ENCODE measurements at regions not wholly inside any gene's neighbourhood (a gene's known extent, or its start where the extent isn't known, plus 50 kb on each side); places are given as distances from the start of the nearest gene placed in this dataset.
"Not testable (repeated sequence)": the region's sequence is repeated elsewhere in the genome, so short reads cannot be mapped to it uniquely, and the experiment has no call there.

GRCh38 chr6:85356743-85357142, 93.1 kb upstream of the NT5E start:
- DNase-seq: not testable (repeated sequence)

GRCh38 chr6:85355816-85356215, 94.1 kb upstream of the NT5E start:
- no peak for DNase-seq

GRCh38 chr6:85354761-85355618, 94.9 kb upstream of the NT5E start:
- DNase-seq: peak; percentile 57 to 66

- no peak for DNase-seq
These were observed 96.9 kb upstream of the NT5E start for GRCh38 chr6:85353012-85353411.

- DNase-seq: no peak
These were observed 101.2 kb upstream of the NT5E start for GRCh38 chr6:85348643-85349042.

- no peak for DNase-seq
These were observed 102.1 kb upstream of the NT5E start for GRCh38 chr6:85347812-85348211.

- no peak for DNase-seq
These were observed 103.7 kb upstream of the NT5E start for GRCh38 chr6:85346196-85346595.

- DNase-seq: no peak
These were observed 104.9 kb upstream of the NT5E start for GRCh38 chr6:85344996-85345395.

GRCh38 chr6:85343428-85343827, 106.5 kb upstream of the NT5E start:
- no peak for DNase-seq

- DNase-seq: no peak
These were observed 120.7 kb upstream of the NT5E start for GRCh38 chr6:85329196-85329595.

- DNase-seq: not testable (repeated sequence)
These were observed 124.1 kb upstream of the NT5E start for GRCh38 chr6:85325811-85326210.

- DNase-seq: peak; percentile 75 to 79
These were observed 126.3 kb upstream of the NT5E start for GRCh38 chr6:85323435-85324040.

- DNase-seq: no peak
These were observed 127.3 kb upstream of the NT5E start for GRCh38 chr6:85322446-85323105.

GRCh38 chr6:85321906-85322305, 128.0 kb upstream of the NT5E start:
- DNase-seq: no peak

GRCh38 chr6:85314586-85314985, 135.3 kb upstream of the NT5E start:
- DNase-seq: no peak

GRCh38 chr6:85300581-85300980, 149.3 kb upstream of the NT5E start:
- DNase-seq: no peak

GRCh38 chr6:85298553-85298952, 151.3 kb upstream of the NT5E start:
- no peak for DNase-seq

GRCh38 chr6:85291326-85291725, 158.6 kb upstream of the NT5E start:
- no peak for DNase-seq

GRCh38 chr6:85287654-85288053, 162.2 kb upstream of the NT5E start:
- no peak for DNase-seq

- DNase-seq: no peak
These were observed 162.7 kb upstream of the NT5E start for GRCh38 chr6:85287158-85287557.

- not testable (repeated sequence) for DNase-seq
These were observed 163.4 kb upstream of the NT5E start for GRCh38 chr6:85286507-85286906.

GRCh38 chr6:85285934-85286333, 163.9 kb upstream of the NT5E start:
- no peak for DNase-seq

GRCh38 chr6:85285114-85285513, 164.8 kb upstream of the NT5E start:
- DNase-seq: no peak

GRCh38 chr6:85283436-85283835, 166.4 kb upstream of the NT5E start:
- no peak for DNase-seq

Data from stimulated activated CD4-positive, alpha-beta T cell treated with anti-CD3 and anti-CD28 coated beads, Interleukin-2, amount 100 ng/mL, for 24 hours (primary cell).